ENCODE measurements at regions not wholly inside any gene's neighbourhood (a gene's known extent, or its start where the extent isn't known, plus 50 kb on each side); places are given as distances from the start of the nearest gene placed in this dataset.

- no peak for DNase-seq (ENCODE audit: low read depth)
- TF ChIP-seq CTCF (conservative IDR thresholded peaks at IDR 0.05; ENCODE audit: low read depth, low read length), result no peak
- no peak overlapping the region for H3K4me3 ChIP-seq (ENCODE audit: low read depth, low read length)
Measured at GRCh38 chr9:78769690-78770089, 472.8 kb downstream of the PSAT1 start.

GRCh38 chr9:78775211-78775610 is 478.3 kb downstream of the PSAT1 start:
- DNase-seq (ENCODE audit: low read depth), result no peak
- H3K4me3 ChIP-seq (ENCODE audit: low read depth, low read length), result no peak overlapping the region
- TF ChIP-seq CTCF (conservative IDR thresholded peaks at IDR 0.05; ENCODE audit: low read depth, low read length), result no peak

- peak; percentile 9 for DNase-seq (ENCODE audit: low read depth)
- TF ChIP-seq CTCF (conservative IDR thresholded peaks at IDR 0.05; ENCODE audit: low read depth, low read length), result no peak
- H3K4me3 ChIP-seq (ENCODE audit: low read depth, low read length), result no peak overlapping the region
Measured at GRCh38 chr9:78775696-78776295, 478.9 kb downstream of the PSAT1 start.

GRCh38 chr9:78777747-78778146 is 480.8 kb downstream of the PSAT1 start:
- TF ChIP-seq CTCF (conservative IDR thresholded peaks at IDR 0.05; ENCODE audit: low read depth, low read length), result no peak
- no peak for DNase-seq (ENCODE audit: low read depth)
- H3K4me3 ChIP-seq (ENCODE audit: low read depth, low read length), result no peak overlapping the region

GRCh38 chr9:78778318-78778717 is 481.4 kb downstream of the PSAT1 start:
- no peak for TF ChIP-seq CTCF (conservative IDR thresholded peaks at IDR 0.05; ENCODE audit: low read depth, low read length)
- DNase-seq (ENCODE audit: low read depth), result no peak
- H3K4me3 ChIP-seq (ENCODE audit: low read depth, low read length), result no peak overlapping the region

- DNase-seq (ENCODE audit: low read depth), result no peak
- no peak for TF ChIP-seq CTCF (conservative IDR thresholded peaks at IDR 0.05; ENCODE audit: low read depth, low read length)
- H3K4me3 ChIP-seq (ENCODE audit: low read depth, low read length), result no peak overlapping the region
Measured at GRCh38 chr9:78778861-78779374, 482.0 kb downstream of the PSAT1 start.

- no peak for TF ChIP-seq CTCF (conservative IDR thresholded peaks at IDR 0.05; ENCODE audit: low read depth, low read length)
- H3K4me3 ChIP-seq (ENCODE audit: low read depth, low read length), result no peak overlapping the region
- DNase-seq (ENCODE audit: low read depth), result no peak
Measured at GRCh38 chr9:78781681-78782080, 484.8 kb downstream of the PSAT1 start.
